Fibroblast of lung (primary cell): ENCODE measurements at regions not wholly inside any gene's neighbourhood (a gene's known extent, or its start where the extent isn't known, plus 50 kb on each side); places are given as distances from the start of the nearest gene placed in this dataset.

Experiments
- DNase-seq, 2 donors: peaks; one replicate each; pipeline versions ENCODE4 v3.0.0 to v3.0.0-alpha.2; 2010; ENCODE audit warnings: low read depth in 2 of 2
- H2AFZ ChIP-seq: 2 replicates; pipeline ENCODE4 v1.5.1; 2012; ENCODE audit warnings: low read length, control low read depth, inconsistent platforms
- H3K27ac ChIP-seq: 2 replicates; pipeline ENCODE4 v1.5.1; 2011; ENCODE audit warnings: low read length, control low read depth; ENCODE audit not compliant: insufficient read depth
- H3K27me3 ChIP-seq: 2 replicates; pipeline ENCODE4 v1.5.1; 2011; ENCODE audit warnings: mild to moderate bottlenecking, low read length; ENCODE audit not compliant: control insufficient read depth, insufficient read depth
- H3K36me3 ChIP-seq: 2 replicates; pipeline ENCODE4 v1.5.1; 2011; ENCODE audit warnings: low read length; ENCODE audit not compliant: control insufficient read depth, insufficient read depth
- H3K4me1 ChIP-seq: 2 replicates; pipeline ENCODE4 v1.5.1; 2011; ENCODE audit warnings: low read length; ENCODE audit not compliant: control insufficient read depth, insufficient read depth; ENCODE audit errors: extremely low read depth
- H3K4me2 ChIP-seq: 2 replicates; pipeline ENCODE4 v1.5.1; 2011; ENCODE audit warnings: low read length, control low read depth; ENCODE audit not compliant: insufficient read depth; ENCODE audit errors: extremely low read depth
- H3K4me3 ChIP-seq, 4 experiments: fragments of 200-600 bp in 1 of 4; sonication (generic) in 1 of 4; replicated peaks in 1 of 4; 2 replicates each; pipeline ENCODE4 v1.5.1; 2011 to 2016; ENCODE audit warnings: low read length in 4 of 4, low read depth in 3 of 4, mild to moderate bottlenecking in 3 of 4, control low read depth in 2 of 4, inconsistent platforms in 1 of 4, mixed read lengths in 1 of 4; ENCODE audit not compliant: insufficient read depth in 1 of 4; ENCODE audit errors: control extremely low read depth in 1 of 4
- H3K79me2 ChIP-seq: 2 replicates; pipeline ENCODE4 v1.5.1; 2012; ENCODE audit warnings: mild to moderate bottlenecking, low read length, inconsistent platforms; ENCODE audit not compliant: control insufficient read depth, insufficient read depth
- H3K9ac ChIP-seq: 2 replicates; pipeline ENCODE4 v1.5.1; 2011; ENCODE audit warnings: mild to moderate bottlenecking, low read length, control low read depth; ENCODE audit not compliant: insufficient read depth
- H3K9me3 ChIP-seq: 2 replicates; pipeline ENCODE4 v1.5.1; 2012; ENCODE audit warnings: low read depth, low read length; ENCODE audit not compliant: control insufficient read depth, insufficient read depth
- H4K20me1 ChIP-seq: 2 replicates; pipeline ENCODE4 v1.5.1; 2011; ENCODE audit warnings: low read length; ENCODE audit not compliant: control insufficient read depth, insufficient read depth; ENCODE audit errors: extremely low read depth
- CTCF ChIP-seq, 2 donors: IDR thresholded peaks in 1 of 2; conservative IDR thresholded peaks in 1 of 2; 1 replicate in 1 of 2; 2 replicates in 1 of 2; pipeline ENCODE4 v1.5.1; 2011 to 2012; ENCODE audit warnings: low read length in 2 of 2, control low read depth in 1 of 2, inconsistent platforms in 1 of 2, low read depth in 1 of 2, mild to moderate bottlenecking in 1 of 2
- EZH2 ChIP-seq: IDR thresholded peaks from 2 replicates; pipeline ENCODE4 v1.5.1; 2012; ENCODE audit warnings: low read length, control low read depth, mild to moderate bottlenecking; ENCODE audit errors: missing control alignments

GRCh38 chr20:11182720-11183119 is 508.9 kb upstream of the JAG1 start:
- Histone ChIP-seq H3K27ac (no peak overlapping the region), H4K20me1 (no peaks in the 10 kb centered on the region), H3K36me3 (no peaks in the 10 kb centered on the region), H3K79me2 (no peaks in the 10 kb centered on the region), H2AFZ (no peak overlapping the region), H3K4me3 (no peak overlapping the region), H3K4me2 (no peak overlapping the region), H3K27me3 (no peaks in the 10 kb centered on the region), H3K4me1 (no peaks in the 10 kb centered on the region), H3K9me3 (no peaks in the 10 kb centered on the region), H3K9ac (no peak overlapping the region)
- peak in 1 of 2 donors; percentile 14 for DNase-seq
- TF ChIP-seq EZH2 = no peak
- TF ChIP-seq CTCF (conservative IDR thresholded peaks at IDR 0.05 in 1 of 2, IDR thresholded peaks at IDR 0.05 in 1 of 2; ENCODE audit: low read depth in 1 of 2, low read length in 2 of 2) = no peak

GRCh38 chr20:11186301-11187008 is 512.7 kb upstream of the JAG1 start:
- Histone ChIP-seq H3K36me3 (no peaks in the 10 kb centered on the region), H3K9me3 (no peaks in the 10 kb centered on the region), H3K4me2 (no peak overlapping the region), H3K4me3 (no peak overlapping the region), H3K27ac (no peak overlapping the region), H2AFZ (no peak overlapping the region), H4K20me1 (no peaks in the 10 kb centered on the region), H3K27me3 (no peaks in the 10 kb centered on the region), H3K4me1 (no peaks in the 10 kb centered on the region), H3K9ac (no peak overlapping the region), H3K79me2 (no peaks in the 10 kb centered on the region)
- DNase-seq = peak in 1 of 2 donors; percentile 33
- TF ChIP-seq EZH2 (no peak), CTCF (conservative IDR thresholded peaks at IDR 0.05 in 1 of 2, IDR thresholded peaks at IDR 0.05 in 1 of 2; ENCODE audit: low read depth in 1 of 2, low read length in 2 of 2) (no peak)

GRCh38 chr20:11188843-11189603 is 515.2 kb upstream of the JAG1 start:
- no peak overlapping the region for H3K4me2 ChIP-seq
- no peak overlapping the region for H3K9ac ChIP-seq
- H3K79me2 ChIP-seq = no peaks in the 10 kb centered on the region
- H3K36me3 ChIP-seq = no peaks in the 10 kb centered on the region
- no peaks in the 10 kb centered on the region for H4K20me1 ChIP-seq
- H3K4me3 ChIP-seq = no peak overlapping the region
- no peaks in the 10 kb centered on the region for H3K4me1 ChIP-seq
- no peaks in the 10 kb centered on the region for H3K27me3 ChIP-seq
- no peak overlapping the region for H3K27ac ChIP-seq
- no peaks in the 10 kb centered on the region for H3K9me3 ChIP-seq
- no peak for DNase-seq
- no peak overlapping the region for H2AFZ ChIP-seq
- TF ChIP-seq CTCF (conservative IDR thresholded peaks at IDR 0.05 in 1 of 2, IDR thresholded peaks at IDR 0.05 in 1 of 2; ENCODE audit: low read depth in 1 of 2, low read length in 2 of 2) = no peak
- no peak for TF ChIP-seq EZH2
